Tibial nerve (tissue), 4 donors: ENCODE measurements at regions not wholly inside any gene's neighbourhood (a gene's known extent, or its start where the extent isn't known, plus 50 kb on each side); places are given as distances from the start of the nearest gene placed in this dataset.

Experiments used
- EP300 ChIP-seq, 2 donors: sonication (generic); formaldehyde crosslinking; IDR thresholded peaks; one replicate each; pipeline ENCODE4 v1.6.1; 2017; ENCODE audit warnings: antibody characterized with exemption in 2 of 2, mild to moderate bottlenecking in 1 of 2
- POLR2A ChIP-seq, 2 donors: fragments of 450-650 bp; IDR thresholded peaks; one replicate each; pipeline ENCODE4 v1.6.1; 2017; ENCODE audit warnings: antibody characterized with exemption in 2 of 2, mild to moderate bottlenecking in 2 of 2, moderate library complexity in 2 of 2
- TF ChIP-seq, protein P1 (sequence below), 5 experiments: fragments of 200-600 bp in 3 of 5; fragments of 450-650 bp in 2 of 5; sonication (generic) in 3 of 5; IDR thresholded peaks; one replicate each; pipeline ENCODE4 v1.5.1; 2016 to 2019; ENCODE audit warnings: antibody characterized with exemption in 5 of 5, mild to moderate bottlenecking in 3 of 5, moderate library complexity in 2 of 5

DNA sequence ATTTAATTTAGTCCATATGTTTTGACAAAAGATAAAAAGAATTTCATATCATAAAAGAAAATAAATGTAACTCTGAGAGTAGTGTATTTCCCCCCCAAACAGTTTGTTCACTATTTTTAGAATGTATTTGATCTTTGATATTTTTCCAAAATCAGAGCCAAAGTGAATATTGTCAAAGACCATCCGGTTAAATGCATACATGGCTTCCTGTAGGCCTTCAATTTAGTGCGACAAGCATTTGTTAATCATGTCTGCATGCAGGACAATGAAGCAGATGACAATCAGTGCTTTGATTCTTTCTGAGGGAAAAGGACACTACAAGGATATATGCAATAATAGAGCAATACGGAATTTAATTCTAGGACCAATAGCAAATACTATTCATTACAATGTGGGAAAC is 79.8 kb downstream of the ACTBL2 start:
- TF ChIP-seq POLR2A (IDR thresholded peaks at IDR 0.05): no peak
- TF ChIP-seq, protein P1, sequence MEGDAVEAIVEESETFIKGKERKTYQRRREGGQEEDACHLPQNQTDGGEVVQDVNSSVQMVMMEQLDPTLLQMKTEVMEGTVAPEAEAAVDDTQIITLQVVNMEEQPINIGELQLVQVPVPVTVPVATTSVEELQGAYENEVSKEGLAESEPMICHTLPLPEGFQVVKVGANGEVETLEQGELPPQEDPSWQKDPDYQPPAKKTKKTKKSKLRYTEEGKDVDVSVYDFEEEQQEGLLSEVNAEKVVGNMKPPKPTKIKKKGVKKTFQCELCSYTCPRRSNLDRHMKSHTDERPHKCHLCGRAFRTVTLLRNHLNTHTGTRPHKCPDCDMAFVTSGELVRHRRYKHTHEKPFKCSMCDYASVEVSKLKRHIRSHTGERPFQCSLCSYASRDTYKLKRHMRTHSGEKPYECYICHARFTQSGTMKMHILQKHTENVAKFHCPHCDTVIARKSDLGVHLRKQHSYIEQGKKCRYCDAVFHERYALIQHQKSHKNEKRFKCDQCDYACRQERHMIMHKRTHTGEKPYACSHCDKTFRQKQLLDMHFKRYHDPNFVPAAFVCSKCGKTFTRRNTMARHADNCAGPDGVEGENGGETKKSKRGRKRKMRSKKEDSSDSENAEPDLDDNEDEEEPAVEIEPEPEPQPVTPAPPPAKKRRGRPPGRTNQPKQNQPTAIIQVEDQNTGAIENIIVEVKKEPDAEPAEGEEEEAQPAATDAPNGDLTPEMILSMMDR (IDR thresholded peaks at IDR 0.05): no peak
- no peak for TF ChIP-seq EP300 (IDR thresholded peaks at IDR 0.05)
